ENCODE measurements at regions not wholly inside any gene's neighbourhood (a gene's known extent, or its start where the extent isn't known, plus 50 kb on each side); places are given as distances from the start of the nearest gene placed in this dataset.
A peak's percentile ranks its signal among the peaks of the same experiment; 100 is the strongest.

DNA sequence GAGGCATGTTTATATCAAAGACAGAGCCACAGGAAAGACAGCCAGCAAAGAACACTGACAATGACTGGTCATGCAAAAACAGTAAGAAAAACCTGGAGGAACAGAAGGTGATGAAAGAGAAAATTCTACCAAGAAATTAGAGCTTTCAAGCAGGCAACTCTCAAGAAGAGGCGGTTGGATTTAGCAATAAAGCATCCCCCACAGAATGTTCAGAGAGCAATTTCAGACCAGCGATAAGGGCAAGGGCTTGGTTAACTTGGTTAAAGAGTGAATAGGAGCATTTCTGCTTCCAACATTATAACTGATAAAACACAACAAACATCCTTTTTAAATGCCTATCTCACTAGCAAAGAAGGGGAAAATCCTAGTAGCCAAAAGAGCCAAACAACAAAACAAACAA is 68.0 kb upstream of the NCKAP5 start:
- H3K4me1 Mint-ChIP-seq (ENCODE audit: low read depth), result peaks cover 45% of the 10 kb centered on the region
- TF ChIP-seq, protein P1, sequence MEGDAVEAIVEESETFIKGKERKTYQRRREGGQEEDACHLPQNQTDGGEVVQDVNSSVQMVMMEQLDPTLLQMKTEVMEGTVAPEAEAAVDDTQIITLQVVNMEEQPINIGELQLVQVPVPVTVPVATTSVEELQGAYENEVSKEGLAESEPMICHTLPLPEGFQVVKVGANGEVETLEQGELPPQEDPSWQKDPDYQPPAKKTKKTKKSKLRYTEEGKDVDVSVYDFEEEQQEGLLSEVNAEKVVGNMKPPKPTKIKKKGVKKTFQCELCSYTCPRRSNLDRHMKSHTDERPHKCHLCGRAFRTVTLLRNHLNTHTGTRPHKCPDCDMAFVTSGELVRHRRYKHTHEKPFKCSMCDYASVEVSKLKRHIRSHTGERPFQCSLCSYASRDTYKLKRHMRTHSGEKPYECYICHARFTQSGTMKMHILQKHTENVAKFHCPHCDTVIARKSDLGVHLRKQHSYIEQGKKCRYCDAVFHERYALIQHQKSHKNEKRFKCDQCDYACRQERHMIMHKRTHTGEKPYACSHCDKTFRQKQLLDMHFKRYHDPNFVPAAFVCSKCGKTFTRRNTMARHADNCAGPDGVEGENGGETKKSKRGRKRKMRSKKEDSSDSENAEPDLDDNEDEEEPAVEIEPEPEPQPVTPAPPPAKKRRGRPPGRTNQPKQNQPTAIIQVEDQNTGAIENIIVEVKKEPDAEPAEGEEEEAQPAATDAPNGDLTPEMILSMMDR (IDR thresholded peaks at IDR 0.05), result no peak
- no peaks in the 10 kb centered on the region for H3K36me3 Mint-ChIP-seq (ENCODE audit: low read depth)
- H3K9me3 Mint-ChIP-seq, result no peaks in the 10 kb centered on the region
- no peak overlapping the region for H3K27ac Mint-ChIP-seq
- H3K27me3 Mint-ChIP-seq (ENCODE audit: insufficient read depth), result no peaks in the 10 kb centered on the region; the same call in 1 of the 2 replicates
- DNase-seq, result no peak
- no peak overlapping the region for H3K4me3 Mint-ChIP-seq

DNA sequence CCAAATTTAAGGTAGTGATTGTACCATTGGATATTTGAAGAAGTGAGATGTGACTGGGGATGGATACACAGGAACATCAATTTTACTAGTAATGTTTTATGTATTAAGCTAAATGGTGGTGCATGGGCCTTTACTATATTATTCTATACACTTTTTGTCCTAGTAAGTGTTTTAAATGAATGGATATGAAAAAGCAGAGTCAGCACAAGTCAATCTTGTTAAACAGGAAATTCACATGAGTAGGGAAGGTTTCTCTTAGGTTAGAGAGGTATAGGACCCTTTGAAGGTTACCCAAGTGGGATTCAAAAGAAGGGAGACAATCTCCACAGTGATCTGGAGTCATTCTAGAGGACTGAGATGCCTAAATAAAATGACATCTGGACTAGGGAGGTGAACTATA is 71.8 kb upstream of the NCKAP5 start:
- H3K4me3 Mint-ChIP-seq, result no peak overlapping the region
- no peaks in the 10 kb centered on the region for H3K9me3 Mint-ChIP-seq
- H3K27ac Mint-ChIP-seq, result no peak overlapping the region
- no peak for DNase-seq
- H3K36me3 Mint-ChIP-seq (ENCODE audit: low read depth), result no peaks in the 10 kb centered on the region
- peaks cover 2% of the 10 kb centered on the region; the same call in 1 of the 2 replicates for H3K27me3 Mint-ChIP-seq (ENCODE audit: insufficient read depth)
- peaks cover 36% of the 10 kb centered on the region for H3K4me1 Mint-ChIP-seq (ENCODE audit: low read depth)
- TF ChIP-seq, protein P1 (IDR thresholded peaks at IDR 0.05), result no peak

DNA sequence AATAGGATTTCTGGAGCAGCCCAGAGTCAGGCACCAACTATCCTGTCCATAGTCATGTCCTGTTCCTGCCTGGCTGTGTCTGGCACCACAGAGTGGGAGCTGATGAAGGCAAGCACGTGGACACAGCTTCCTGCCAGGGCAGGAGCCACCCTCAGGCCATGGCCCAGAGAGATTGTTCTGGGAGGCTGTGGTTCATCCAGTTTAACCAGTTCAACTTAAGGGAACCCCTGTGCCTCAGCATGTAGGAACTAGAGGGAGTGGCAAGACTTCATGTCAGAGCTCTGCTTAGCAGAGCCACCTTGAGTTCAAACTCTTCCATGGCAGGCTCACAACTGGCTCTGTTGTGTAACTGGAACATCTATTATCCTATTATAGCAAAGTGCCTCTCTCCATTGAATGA is 73.2 kb upstream of the NCKAP5 start:
- TF ChIP-seq, protein P1 (IDR thresholded peaks at IDR 0.05), result peak; percentile 54; the same call in 1 of the 2 replicates
- Mint-ChIP-seq H3K9me3 (no peaks in the 10 kb centered on the region), H3K27ac (peak overlapping the region; percentile 42)

DNA sequence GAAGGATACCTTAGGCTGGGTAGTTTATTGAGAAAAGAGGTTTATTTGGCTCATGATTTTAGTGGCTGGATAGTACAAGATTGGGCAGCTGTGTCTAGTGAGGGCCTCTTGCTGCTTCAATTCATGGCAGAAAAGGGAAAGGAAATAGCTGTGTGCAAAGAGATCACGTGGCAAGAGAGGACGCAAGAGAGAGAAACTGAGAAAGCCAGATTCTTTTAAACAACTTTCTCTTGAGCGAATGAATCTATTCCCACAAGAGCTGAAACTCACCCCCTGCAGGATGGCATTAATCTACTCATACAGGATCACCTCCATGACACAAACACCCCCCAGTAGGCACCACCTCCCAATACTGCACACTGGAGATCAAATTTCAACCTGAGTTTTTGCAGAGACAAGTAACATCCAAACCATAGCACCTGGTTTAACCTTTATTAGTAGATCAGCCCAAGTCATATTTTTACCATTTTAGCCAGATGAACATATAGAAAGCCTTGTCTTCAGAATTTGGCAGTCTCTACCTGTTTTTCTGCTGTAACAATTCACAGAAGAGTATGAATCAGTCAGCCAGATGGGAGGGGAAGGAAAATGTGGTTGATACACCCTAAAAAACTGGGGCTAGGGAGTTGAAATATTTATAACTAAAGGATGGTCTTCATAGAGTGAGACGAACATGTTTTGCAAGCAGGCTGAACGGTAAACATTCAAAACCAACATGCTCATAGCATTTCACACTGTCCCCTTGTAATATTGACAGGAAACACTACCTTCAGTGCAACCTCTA is 73.9 kb upstream of the NCKAP5 start:
- Mint-ChIP-seq H3K4me3 (no peak overlapping the region), H3K4me1 (ENCODE audit: low read depth) (peaks cover 32% of the 10 kb centered on the region), H3K27me3 (ENCODE audit: insufficient read depth) (peaks cover 2% of the 10 kb centered on the region; the same call in 1 of the 2 replicates), H3K27ac (no peak overlapping the region; the same call in 1 of the 2 replicates), H3K36me3 (ENCODE audit: low read depth) (no peaks in the 10 kb centered on the region), H3K9me3 (no peaks in the 10 kb centered on the region)
- DNase-seq, result no peak
- TF ChIP-seq, protein P1 (IDR thresholded peaks at IDR 0.05), result 0 out of 2 replicates have a peak, but pooled peaks have one; percentile 13

More for the DNA sequence above, 73.2 kb upstream of the NCKAP5 start:
- H3K36me3 Mint-ChIP-seq (ENCODE audit: low read depth), result no peaks in the 10 kb centered on the region
- H3K27me3 Mint-ChIP-seq (ENCODE audit: insufficient read depth), result peaks cover 2% of the 10 kb centered on the region; the same call in 1 of the 2 replicates
- peak; percentile 59 for DNase-seq
- no peak overlapping the region for H3K4me3 Mint-ChIP-seq
- peaks cover 32% of the 10 kb centered on the region for H3K4me1 Mint-ChIP-seq (ENCODE audit: low read depth)

DNA sequence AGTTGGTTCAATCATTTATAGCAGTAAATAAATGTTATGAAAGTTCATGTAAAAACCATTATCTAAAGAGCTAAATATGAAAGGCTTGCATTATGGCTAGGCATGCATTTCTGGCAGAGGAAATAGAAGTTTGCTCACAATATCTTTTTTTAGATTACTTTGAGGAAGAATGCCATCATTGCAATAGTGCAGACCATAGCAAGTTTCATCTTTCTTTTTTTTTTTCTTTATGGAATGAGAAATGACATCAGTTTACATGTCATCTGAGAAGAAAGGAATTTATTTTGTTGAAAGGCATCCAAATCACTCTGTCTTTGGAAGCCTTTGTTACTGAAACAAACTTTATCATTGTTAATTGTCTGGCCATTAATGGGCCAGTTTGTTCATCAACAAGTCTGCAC is 74.5 kb upstream of the NCKAP5 start:
- Mint-ChIP-seq H3K27me3 (ENCODE audit: insufficient read depth) (peaks cover 2% of the 10 kb centered on the region), H3K36me3 (ENCODE audit: low read depth) (no peaks in the 10 kb centered on the region), H3K9me3 (no peaks in the 10 kb centered on the region), H3K4me3 (no peak overlapping the region), H3K27ac (no peak overlapping the region), H3K4me1 (ENCODE audit: low read depth) (peaks cover 32% of the 10 kb centered on the region)
- DNase-seq, result no peak
- TF ChIP-seq, protein P1 (IDR thresholded peaks at IDR 0.05), result no peak
